ENCODE measurements at regions not wholly inside any gene's neighbourhood (a gene's known extent, or its start where the extent isn't known, plus 50 kb on each side); places are given as distances from the start of the nearest gene placed in this dataset.

GRCh38 chr2:4678927-4679326 is 975.6 kb downstream of the DCDC2C start:
- no peak overlapping the region for H3K4me2 ChIP-seq (ENCODE audit: control insufficient read depth, insufficient read depth)
- ATAC-seq (no peak), DNase-seq (ENCODE audit: low read depth, low spot score) (no peak), FAIRE-seq (no peak)
- H2AFZ ChIP-seq (ENCODE audit: control insufficient read depth, low read depth, low read length), result no peak overlapping the region
- no peak overlapping the region for H3K4me3 ChIP-seq
- intact Hi-C loops (cut with micrococcal nuclease; ENCODE audit: unreplicated experiment), result no loop called here
- no peak overlapping the region for H3K9ac ChIP-seq (ENCODE audit: control insufficient read depth, insufficient read depth, low read length)
- no peaks in the 10 kb centered on the region for H3K9me3 ChIP-seq (replicated peaks; ENCODE audit: control insufficient read depth, insufficient read depth, low read length)
- in situ Hi-C loops (cut with MboI), result no loop called here
- CTCF ChIA-PET, result no interaction called here
- RAD21 ChIA-PET (ENCODE audit: unreplicated experiment), result no interaction called here
- no TSS peak for BruUV-seq (replicated peaks)
- no peaks in the 10 kb centered on the region for H3K27me3 ChIP-seq (replicated peaks in 1 of 2; ENCODE audit: control insufficient read depth in 2 of 2, insufficient read depth in 2 of 2, low read length in 1 of 2)
- POLR2A ChIA-PET, result no interaction called here
- SMC1A ChIA-PET (ENCODE audit: uncharacterized antibody, unreplicated experiment), result no interaction called here
- no peaks in the 10 kb centered on the region for H3K36me3 ChIP-seq (ENCODE audit: control insufficient read depth in 2 of 2, insufficient read depth in 2 of 2, low read length in 1 of 2)
- 9% methylated on average over 4 of the region's 4 CpGs for WGBS (ENCODE audit: insufficient coverage, insufficient replicate concordance, low lambda C conversion rate, missing lambda C conversion rate)
- no peaks in the 10 kb centered on the region for H4K20me1 ChIP-seq (ENCODE audit: control insufficient read depth, insufficient read depth)
- TF ChIP-seq MYB (IDR thresholded peaks at IDR 0.05; ENCODE audit: borderline replicate concordance, low read depth, low read length) (no peak), ZNF24 (IDR thresholded peaks at IDR 0.05) (no peak), IRF4 (IDR thresholded peaks at IDR 0.05; ENCODE audit: low read depth, low read length) (no peak), NFYA (IDR thresholded peaks at IDR 0.05; ENCODE audit: borderline replicate concordance, low read depth, low read length) (no peak), YY1 (IDR thresholded peaks at IDR 0.05; ENCODE audit: low read depth, low read length) (no peak), USF1 (IDR thresholded peaks at IDR 0.05; ENCODE audit: borderline replicate concordance, extremely low read length, insufficient read depth, low read depth, low read length) (no peak), POLR2AphosphoS5 (IDR thresholded peaks at IDR 0.05; ENCODE audit: low read length) (no peak), TBL1XR1 (IDR thresholded peaks at IDR 0.05; ENCODE audit: low read depth, low read length) (no peak), EED (IDR thresholded peaks at IDR 0.05; ENCODE audit: low read depth) (no peak), ATF7 (IDR thresholded peaks at IDR 0.05; ENCODE audit: low read depth) (no peak), SRF (IDR thresholded peaks at IDR 0.05; ENCODE audit: low read depth in 2 of 2, low read length in 2 of 2) (no peak), EP300 (IDR thresholded peaks at IDR 0.05; ENCODE audit: borderline replicate concordance in 1 of 2, control insufficient read depth in 1 of 2, low read depth in 2 of 2, low read length in 2 of 2) (no peak), STAT3 (IDR thresholded peaks at IDR 0.05; ENCODE audit: low read depth, low read length) (no peak)
- H3K4me1 ChIP-seq (ENCODE audit: control insufficient read depth, insufficient read depth, low read length), result no peaks in the 10 kb centered on the region
- no peaks in the 10 kb centered on the region for H3K79me2 ChIP-seq (ENCODE audit: control insufficient read depth, insufficient read depth, low read length)
- no peak overlapping the region for H3K27ac ChIP-seq (ENCODE audit: control insufficient read depth, insufficient read depth)

All from GM12878 (cell line).